ENCODE measurements at regions not wholly inside any gene's neighbourhood (a gene's known extent, or its start where the extent isn't known, plus 50 kb on each side); places are given as distances from the start of the nearest gene placed in this dataset.

DNA sequence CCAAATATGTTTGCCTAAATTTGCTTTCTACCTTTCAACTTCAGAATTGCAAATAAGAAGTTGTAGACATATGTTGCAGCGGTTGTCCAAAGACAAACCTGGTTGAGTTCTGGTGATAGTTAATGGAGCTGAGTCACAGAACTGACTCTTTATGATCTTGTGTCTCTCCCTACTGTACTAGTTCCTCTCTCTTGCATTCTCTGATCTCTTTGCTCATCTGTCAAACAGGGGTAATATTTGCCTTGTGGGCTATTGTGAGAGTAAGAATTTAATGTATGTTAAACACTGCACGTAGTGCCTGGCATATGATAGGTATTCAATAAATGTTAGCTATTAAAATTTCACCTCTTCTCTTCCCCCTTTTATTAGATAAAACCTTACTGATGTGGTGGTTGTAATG, 283.5 kb upstream of the RGS6 start:
- no peak for DNase-seq (ENCODE audit: low read depth)
- ChIA-PET CTCF (no interaction called here), POLR2A (no interaction called here)
- TF ChIP-seq, protein P1, sequence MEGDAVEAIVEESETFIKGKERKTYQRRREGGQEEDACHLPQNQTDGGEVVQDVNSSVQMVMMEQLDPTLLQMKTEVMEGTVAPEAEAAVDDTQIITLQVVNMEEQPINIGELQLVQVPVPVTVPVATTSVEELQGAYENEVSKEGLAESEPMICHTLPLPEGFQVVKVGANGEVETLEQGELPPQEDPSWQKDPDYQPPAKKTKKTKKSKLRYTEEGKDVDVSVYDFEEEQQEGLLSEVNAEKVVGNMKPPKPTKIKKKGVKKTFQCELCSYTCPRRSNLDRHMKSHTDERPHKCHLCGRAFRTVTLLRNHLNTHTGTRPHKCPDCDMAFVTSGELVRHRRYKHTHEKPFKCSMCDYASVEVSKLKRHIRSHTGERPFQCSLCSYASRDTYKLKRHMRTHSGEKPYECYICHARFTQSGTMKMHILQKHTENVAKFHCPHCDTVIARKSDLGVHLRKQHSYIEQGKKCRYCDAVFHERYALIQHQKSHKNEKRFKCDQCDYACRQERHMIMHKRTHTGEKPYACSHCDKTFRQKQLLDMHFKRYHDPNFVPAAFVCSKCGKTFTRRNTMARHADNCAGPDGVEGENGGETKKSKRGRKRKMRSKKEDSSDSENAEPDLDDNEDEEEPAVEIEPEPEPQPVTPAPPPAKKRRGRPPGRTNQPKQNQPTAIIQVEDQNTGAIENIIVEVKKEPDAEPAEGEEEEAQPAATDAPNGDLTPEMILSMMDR (IDR thresholded peaks at IDR 0.05; ENCODE audit: insufficient read depth, low read depth, low read length), result no peak
- Histone ChIP-seq H3K27me3 (ENCODE audit: control insufficient read depth, insufficient read depth, low read length) (no peaks in the 10 kb centered on the region), H3K36me3 (ENCODE audit: control insufficient read depth, insufficient read depth, low read length) (no peaks in the 10 kb centered on the region; the same call in 1 of the 2 replicates), H3K4me3 (ENCODE audit: low read depth, low read length) (no peak overlapping the region)

DNA sequence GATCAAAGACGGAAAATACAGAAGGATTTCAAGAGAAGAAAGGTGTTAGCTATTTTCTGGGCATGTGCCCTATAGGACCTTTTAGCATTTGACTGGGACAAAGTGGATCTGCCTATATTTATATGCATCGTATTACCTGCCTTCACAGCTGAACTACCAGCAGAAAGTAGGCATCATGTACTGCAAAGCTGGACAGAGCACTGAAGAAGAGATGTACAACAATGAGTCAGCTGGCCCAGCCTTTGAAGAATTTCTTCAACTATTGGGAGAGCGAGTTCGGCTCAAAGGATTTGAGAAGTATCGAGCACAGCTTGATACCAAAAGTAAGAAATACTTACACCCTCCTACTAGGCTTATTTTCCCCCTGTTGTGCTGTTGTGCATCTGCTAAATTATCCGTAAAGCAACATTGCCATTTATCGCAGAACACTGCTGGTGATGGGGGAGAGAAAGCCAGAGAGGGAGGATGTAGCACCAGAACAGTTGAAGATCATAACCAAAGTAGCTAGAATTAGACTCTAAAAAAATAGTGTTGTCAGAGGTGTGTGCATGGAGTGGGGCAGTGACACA, 282.0 kb upstream of the RGS6 start:
- no peaks in the 10 kb centered on the region for H3K36me3 ChIP-seq (ENCODE audit: control insufficient read depth, insufficient read depth, low read length)
- DNase-seq (ENCODE audit: low read depth), result no peak
- no peak overlapping the region for H3K4me3 ChIP-seq (ENCODE audit: low read depth, low read length)
- TF ChIP-seq, protein P1 (IDR thresholded peaks at IDR 0.05; ENCODE audit: insufficient read depth, low read depth, low read length), result no peak
- CTCF ChIA-PET, result interaction anchor here (0.6 to 0.9 kb wide), 2 partner anchors 83 to 512 kb away, joined by 3 read pairs; no protein-coding TSS in a partner anchor
- POLR2A ChIA-PET, result no interaction called here
- H3K27me3 ChIP-seq (ENCODE audit: control insufficient read depth, insufficient read depth, low read length), result no peaks in the 10 kb centered on the region

DNA sequence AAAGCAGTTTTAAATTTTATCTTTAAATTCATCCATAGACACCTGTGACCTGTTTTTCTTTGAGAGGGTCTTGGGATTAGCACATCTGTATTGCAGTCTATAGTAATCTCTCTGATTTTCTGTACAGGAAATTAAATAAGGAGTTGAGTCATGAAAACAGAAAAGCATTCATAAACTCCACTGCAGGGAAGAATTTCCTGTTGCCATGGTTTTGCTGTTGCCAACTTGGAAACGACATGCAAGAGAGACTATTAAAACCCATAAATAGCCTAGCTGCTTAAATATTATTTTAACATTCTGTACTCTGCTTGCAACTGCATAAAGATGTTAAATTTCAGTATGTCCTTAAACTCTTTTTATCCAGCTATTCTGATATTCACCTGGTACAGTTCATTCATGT, 281.0 kb upstream of the RGS6 start:
- TF ChIP-seq, protein P1 (IDR thresholded peaks at IDR 0.05; ENCODE audit: insufficient read depth, low read depth, low read length), result no peak
- Histone ChIP-seq H3K36me3 (ENCODE audit: control insufficient read depth, insufficient read depth, low read length) (no peaks in the 10 kb centered on the region), H3K27me3 (ENCODE audit: control insufficient read depth, insufficient read depth, low read length) (no peaks in the 10 kb centered on the region), H3K4me3 (ENCODE audit: low read depth, low read length) (no peak overlapping the region)
- ChIA-PET POLR2A (no interaction called here), CTCF (interaction anchor here (0.9 to 1.4 kb wide), 4 partner anchors 14 to 330 kb away, joined by 3 read pairs; no protein-coding TSS in a partner anchor)
- peak; percentile 92 for DNase-seq (ENCODE audit: low read depth)

DNA sequence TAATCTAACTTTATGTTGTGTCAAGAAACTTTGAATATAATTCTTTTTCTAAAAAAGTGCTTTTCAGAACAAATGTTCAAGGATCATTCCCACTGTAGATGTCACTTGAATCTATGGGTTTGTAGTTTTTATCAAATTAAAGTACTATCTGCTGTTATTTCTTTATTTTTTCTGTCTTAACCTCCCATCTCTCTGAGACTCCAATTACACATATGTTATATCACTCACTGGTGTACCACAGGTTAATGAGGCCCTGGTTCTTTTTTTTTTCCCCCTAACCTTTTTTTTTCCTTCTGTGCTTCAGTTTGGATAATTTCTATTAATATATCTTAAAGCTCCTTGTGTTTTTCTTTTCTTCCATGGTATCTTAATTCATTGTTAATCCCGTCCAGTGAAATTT, 279.9 kb upstream of the RGS6 start:
- TF ChIP-seq, protein P1 (IDR thresholded peaks at IDR 0.05; ENCODE audit: insufficient read depth, low read depth, low read length), result no peak
- no peak for DNase-seq (ENCODE audit: low read depth)
- CTCF ChIA-PET, result interaction anchor here (1.4 kb wide), 1 partner anchor 331 kb away, joined by 3 read pairs; no protein-coding TSS in a partner anchor
- Histone ChIP-seq H3K27me3 (ENCODE audit: control insufficient read depth, insufficient read depth, low read length) (no peaks in the 10 kb centered on the region), H3K4me3 (ENCODE audit: low read depth, low read length) (no peak overlapping the region), H3K36me3 (ENCODE audit: control insufficient read depth, insufficient read depth, low read length) (no peaks in the 10 kb centered on the region)
- POLR2A ChIA-PET, result no interaction called here

DNA sequence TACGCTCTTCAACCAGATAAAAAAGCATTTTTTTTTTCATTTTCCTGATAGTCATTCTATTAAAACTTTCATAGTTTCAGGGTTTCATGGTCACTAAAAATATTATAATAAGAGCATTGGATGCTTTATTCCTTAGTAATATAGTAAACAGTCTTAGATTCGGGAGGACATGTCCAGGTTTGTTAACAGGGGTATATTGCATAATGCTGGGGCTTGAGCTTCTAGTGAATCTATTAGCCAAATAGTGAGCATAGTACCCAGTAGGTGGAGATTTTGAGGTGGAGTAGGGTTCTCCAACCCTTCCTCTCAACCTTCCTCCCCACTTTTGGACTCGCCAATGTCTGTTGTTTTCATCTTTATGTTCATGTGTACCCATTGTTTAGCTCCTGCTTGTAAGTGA, 277.4 kb upstream of the RGS6 start:
- Histone ChIP-seq H3K4me3 (ENCODE audit: low read depth, low read length) (no peak overlapping the region), H3K27me3 (ENCODE audit: control insufficient read depth, insufficient read depth, low read length) (no peaks in the 10 kb centered on the region), H3K36me3 (ENCODE audit: control insufficient read depth, insufficient read depth, low read length) (no peaks in the 10 kb centered on the region)
- CTCF ChIA-PET, result interaction anchor here (0.7 to 1.2 kb wide), 3 partner anchors 35 to 513 kb away, joined by 3 read pairs; no protein-coding TSS in a partner anchor
- no peak for DNase-seq (ENCODE audit: low read depth)
- TF ChIP-seq, protein P1 (IDR thresholded peaks at IDR 0.05; ENCODE audit: insufficient read depth, low read depth, low read length), result no peak
- POLR2A ChIA-PET, result no interaction called here

Measured in BJ (cell line).